ENCODE measurements at regions not wholly inside any gene's neighbourhood (a gene's known extent, or its start where the extent isn't known, plus 50 kb on each side); places are given as distances from the start of the nearest gene placed in this dataset.

GRCh38 chr12:46921764-46922133 is 96.0 kb upstream of the SLC38A4 start:
- TF ChIP-seq CTCF (conservative IDR thresholded peaks at IDR 0.05 in 1 of 2, IDR thresholded peaks at IDR 0.05 in 1 of 2; ENCODE audit: extremely low read depth in 1 of 2, insufficient read depth in 1 of 2, low read depth in 1 of 2, low read length in 2 of 2) (no peak), EZH2 (IDR thresholded peaks at IDR 0.05; ENCODE audit: borderline replicate concordance, low read length) (no peak)

Measured in mammary epithelial cell (primary cell).